ENCODE measurements at regions not wholly inside any gene's neighbourhood (a gene's known extent, or its start where the extent isn't known, plus 50 kb on each side); places are given as distances from the start of the nearest gene placed in this dataset.
"Not testable (repeated sequence)": the region's sequence is repeated elsewhere in the genome, so short reads cannot be mapped to it uniquely, and the experiment has no call there.

- no peak for DNase-seq (ENCODE audit: low spot score)
These were observed 174.0 kb upstream of the SNX2 start for GRCh38 chr5:122600924-122601323.

GRCh38 chr5:122602700-122603099 lies 172.2 kb upstream of the SNX2 start:
- no peak for DNase-seq (ENCODE audit: low spot score)

GRCh38 chr5:122605236-122605635 lies 169.6 kb upstream of the SNX2 start:
- no peak for DNase-seq (ENCODE audit: low spot score)

- DNase-seq (ENCODE audit: low spot score): no peak
These were observed 167.1 kb upstream of the SNX2 start for GRCh38 chr5:122607818-122608217.

GRCh38 chr5:122608222-122608621 lies 166.7 kb upstream of the SNX2 start:
- no peak for DNase-seq (ENCODE audit: low spot score)

GRCh38 chr5:122611406-122611805 lies 163.5 kb upstream of the SNX2 start:
- DNase-seq (ENCODE audit: low spot score): no peak

- no peak for DNase-seq (ENCODE audit: low spot score)
These were observed 162.0 kb upstream of the SNX2 start for GRCh38 chr5:122612901-122613300.

- no peak for DNase-seq (ENCODE audit: low spot score)
These were observed 159.7 kb upstream of the SNX2 start for GRCh38 chr5:122615146-122615545.

GRCh38 chr5:122615832-122616231 lies 159.0 kb upstream of the SNX2 start:
- no peak for DNase-seq (ENCODE audit: low spot score)

- not testable (repeated sequence) for DNase-seq (ENCODE audit: low spot score)
These were observed 156.8 kb upstream of the SNX2 start for GRCh38 chr5:122618046-122618445.

GRCh38 chr5:122620768-122621167 lies 154.1 kb upstream of the SNX2 start:
- DNase-seq (ENCODE audit: low spot score): not testable (repeated sequence)

GRCh38 chr5:122628714-122629113 lies 146.2 kb upstream of the SNX2 start:
- not testable (repeated sequence) for DNase-seq (ENCODE audit: low spot score)

- no peak for DNase-seq (ENCODE audit: low spot score)
These were observed 145.7 kb upstream of the SNX2 start for GRCh38 chr5:122629121-122629677.

GRCh38 chr5:122638581-122638980 lies 136.3 kb upstream of the SNX2 start:
- DNase-seq (ENCODE audit: low spot score): no peak

- no peak for DNase-seq (ENCODE audit: low spot score)
These were observed 135.8 kb upstream of the SNX2 start for GRCh38 chr5:122639033-122639432.

- DNase-seq (ENCODE audit: low spot score): no peak
These were observed 135.0 kb upstream of the SNX2 start for GRCh38 chr5:122639864-122640263.

GRCh38 chr5:122649080-122649479 lies 125.8 kb upstream of the SNX2 start:
- DNase-seq (ENCODE audit: low spot score): no peak

- DNase-seq (ENCODE audit: low spot score): no peak
These were observed 121.5 kb upstream of the SNX2 start for GRCh38 chr5:122653087-122654017.

- DNase-seq (ENCODE audit: low spot score): no peak
These were observed 118.7 kb upstream of the SNX2 start for GRCh38 chr5:122656160-122656559.

- DNase-seq (ENCODE audit: low spot score): no peak
These were observed 118.3 kb upstream of the SNX2 start for GRCh38 chr5:122656577-122656976.

- DNase-seq (ENCODE audit: low spot score): no peak
These were observed 113.2 kb upstream of the SNX2 start for GRCh38 chr5:122661496-122662180.

GRCh38 chr5:122665051-122665450 lies 109.8 kb upstream of the SNX2 start:
- no peak for DNase-seq (ENCODE audit: low spot score)

- DNase-seq (ENCODE audit: low spot score): no peak
These were observed 106.3 kb upstream of the SNX2 start for GRCh38 chr5:122668552-122668951.

All from NAMALWA (cell line).